ENCODE measurements at regions not wholly inside any gene's neighbourhood (a gene's known extent, or its start where the extent isn't known, plus 50 kb on each side); places are given as distances from the start of the nearest gene placed in this dataset.

- Mint-ChIP-seq H3K27me3 (peaks cover 18% of the 10 kb centered on the region), H3K36me3 (ENCODE audit: low read depth) (no peaks in the 10 kb centered on the region), H3K4me1 (ENCODE audit: low read depth) (no peaks in the 10 kb centered on the region), H3K9me3 (no peaks in the 10 kb centered on the region), H3K4me3 (no peak overlapping the region), H3K27ac (no peak overlapping the region)
- peaks cover 9 to 17% of the 10 kb centered on the region in 2 experiments for H3K9me3 ChIP-seq (ENCODE audit: control insufficient read depth in 1 of 2, insufficient read depth in 1 of 2, low read length in 2 of 2)
- peak in 1 of 14 experiments; percentile 15 for DNase-seq
- CTCF ChIA-PET, result interaction anchor here (2.1 kb wide), 1 partner anchor 20 kb away, joined by 5 read pairs; no protein-coding TSS in a partner anchor
- H3K4me1 ChIP-seq (ENCODE audit: insufficient read depth, low read length), result no peaks in the 10 kb centered on the region
- peaks cover 4 to 11% of the 10 kb centered on the region in 2 experiments for H3K27me3 ChIP-seq (ENCODE audit: control insufficient read depth in 1 of 2, insufficient read depth in 2 of 2, low read length in 2 of 2)
- intact Hi-C loops (cut with DNase I, micrococcal nuclease), result no loop called here
- no peak for ATAC-seq (ENCODE audit: poor library complexity)
- H3K36me3 ChIP-seq (ENCODE audit: insufficient read depth, low read length), result no peaks in the 10 kb centered on the region
- no peak overlapping the region for H3K4me3 ChIP-seq (ENCODE audit: low read length)
- POLR2A ChIA-PET, result no interaction called here
- H3K27ac ChIP-seq (ENCODE audit: low read depth in 1 of 2, low read length in 2 of 2), result no peak overlapping the region
- TF ChIP-seq CTCF (IDR thresholded peaks at IDR 0.05), result no peak
These were observed 77.2 kb downstream of the NEURL3 start for GRCh38 chr2:96427917-96428316.

- no peak for TF ChIP-seq CTCF (IDR thresholded peaks at IDR 0.05)
- no peaks in the 10 kb centered on the region for H3K9me3 Mint-ChIP-seq
- H3K4me1 ChIP-seq (ENCODE audit: insufficient read depth, low read length), result no peaks in the 10 kb centered on the region
- peaks cover 4 to 11% of the 10 kb centered on the region in 2 experiments for H3K27me3 ChIP-seq (ENCODE audit: control insufficient read depth in 1 of 2, insufficient read depth in 2 of 2, low read length in 2 of 2)
- H3K4me3 Mint-ChIP-seq, result no peak overlapping the region
- H3K36me3 ChIP-seq (ENCODE audit: insufficient read depth, low read length), result no peaks in the 10 kb centered on the region
- H3K27ac ChIP-seq (ENCODE audit: low read depth in 1 of 2, low read length in 2 of 2), result no peak overlapping the region
- no peak overlapping the region for H3K27ac Mint-ChIP-seq
- ChIA-PET CTCF (interaction anchor here (2.1 kb wide), 1 partner anchor 19 kb away, joined by 5 read pairs; no protein-coding TSS in a partner anchor), POLR2A (interaction anchor here (1.0 kb wide), 1 partner anchor 20 kb away, joined by 7 read pairs; no protein-coding TSS in a partner anchor)
- H3K36me3 Mint-ChIP-seq (ENCODE audit: low read depth), result no peaks in the 10 kb centered on the region
- H3K4me3 ChIP-seq (ENCODE audit: low read length), result no peak overlapping the region
- H3K27me3 Mint-ChIP-seq, result peaks cover 18% of the 10 kb centered on the region
- ATAC-seq (ENCODE audit: poor library complexity), result no peak
- DNase-seq, result no peak
- intact Hi-C loops (cut with DNase I, micrococcal nuclease), result no loop called here
- no peaks in the 10 kb centered on the region for H3K4me1 Mint-ChIP-seq (ENCODE audit: low read depth)
- H3K9me3 ChIP-seq (ENCODE audit: control insufficient read depth in 1 of 2, insufficient read depth in 1 of 2, low read length in 2 of 2), result peaks cover 9 to 17% of the 10 kb centered on the region in 2 experiments
These were observed 78.0 kb downstream of the NEURL3 start for GRCh38 chr2:96427169-96427568.

- H3K27ac Mint-ChIP-seq, result no peak overlapping the region
- no peak overlapping the region for H3K4me3 Mint-ChIP-seq
- Histone ChIP-seq H3K27ac (ENCODE audit: low read depth in 1 of 2, low read length in 2 of 2) (no peak overlapping the region), H3K4me1 (ENCODE audit: insufficient read depth, low read length) (no peaks in the 10 kb centered on the region), H3K9me3 (ENCODE audit: control insufficient read depth in 1 of 2, insufficient read depth in 1 of 2, low read length in 2 of 2) (no peaks in the 10 kb centered on the region), H3K36me3 (ENCODE audit: insufficient read depth, low read length) (no peaks in the 10 kb centered on the region), H3K27me3 (ENCODE audit: control insufficient read depth in 1 of 2, insufficient read depth in 2 of 2, low read length in 2 of 2) (peaks cover 4 to 11% of the 10 kb centered on the region in 2 experiments), H3K4me3 (ENCODE audit: low read length) (no peak overlapping the region)
- intact Hi-C loops (cut with DNase I, micrococcal nuclease), result no loop called here
- CTCF ChIA-PET, result no interaction called here
- H3K27me3 Mint-ChIP-seq, result peaks cover 18% of the 10 kb centered on the region
- no peaks in the 10 kb centered on the region for H3K9me3 Mint-ChIP-seq
- no peak for DNase-seq
- POLR2A ChIA-PET, result interaction anchor here (0.7 kb wide), 1 partner anchor 16 kb away, joined by 4 read pairs; no protein-coding TSS in a partner anchor
- no peaks in the 10 kb centered on the region for H3K4me1 Mint-ChIP-seq (ENCODE audit: low read depth)
- H3K36me3 Mint-ChIP-seq (ENCODE audit: low read depth), result no peaks in the 10 kb centered on the region
- no peak for TF ChIP-seq CTCF (IDR thresholded peaks at IDR 0.05)
- no peak for ATAC-seq (ENCODE audit: poor library complexity)
These were observed 81.3 kb downstream of the NEURL3 start for GRCh38 chr2:96423828-96424227.

Data from CD4-positive, alpha-beta T cell (primary cell).